Endodermal cell (in vitro differentiated cells): ENCODE measurements at regions not wholly inside any gene's neighbourhood (a gene's known extent, or its start where the extent isn't known, plus 50 kb on each side); places are given as distances from the start of the nearest gene placed in this dataset.

Experiments
- DNase-seq: peaks from one replicate; pipeline ENCODE4 v3.0.0-alpha.2; 2017
- H3K27ac ChIP-seq: 2 replicates; pipeline ENCODE4 v1.5.1; 2013; ENCODE audit warnings: mild to moderate bottlenecking, low read depth, low read length, moderate library complexity
- H3K27me3 ChIP-seq: 2 replicates; pipeline ENCODE4 v1.6.1; 2013; ENCODE audit warnings: mild to moderate bottlenecking, low read length, moderate library complexity; ENCODE audit not compliant: insufficient read depth, control insufficient read depth, poor library complexity, severe bottlenecking
- H3K36me3 ChIP-seq: 2 replicates; pipeline ENCODE4 v1.7.0; 2013; ENCODE audit warnings: mild to moderate bottlenecking, low read length, moderate library complexity; ENCODE audit not compliant: control insufficient read depth, insufficient read depth
- H3K4me1 ChIP-seq: one replicate; pipeline ENCODE4 v1.7.0; 2013; ENCODE audit warnings: low read length; ENCODE audit not compliant: control insufficient read depth, insufficient read depth
- H3K4me3 ChIP-seq: 2 replicates; pipeline ENCODE4 v1.5.1; 2013; ENCODE audit warnings: mild to moderate bottlenecking, low read length, moderate library complexity
- H3K9ac ChIP-seq: 2 replicates; pipeline ENCODE4 v1.6.1; 2013; ENCODE audit warnings: mild to moderate bottlenecking, low read length, moderate library complexity; ENCODE audit not compliant: poor library complexity, severe bottlenecking; ENCODE audit errors: extremely low read depth
- H3K9me3 ChIP-seq: 2 replicates; pipeline ENCODE4 v1.6.1; 2013; ENCODE audit warnings: mild to moderate bottlenecking, low read length, moderate library complexity; ENCODE audit not compliant: control insufficient read depth
- H3K27ac Mint-ChIP-seq: 2 replicates; pipeline ENCODE4 v1.8.0; 2020; ENCODE audit warnings: mixed read lengths
- H3K27me3 Mint-ChIP-seq: 2 replicates; pipeline ENCODE4 v1.8.0; 2021; ENCODE audit warnings: mild to moderate bottlenecking, mixed read lengths; ENCODE audit not compliant: insufficient read depth
- H3K36me3 Mint-ChIP-seq: 2 replicates; pipeline ENCODE4 v1.8.0; 2020; ENCODE audit warnings: low read depth, mixed read lengths
- H3K4me1 Mint-ChIP-seq: 2 replicates; pipeline ENCODE4 v1.8.0; 2020; ENCODE audit warnings: mixed read lengths
- H3K4me3 Mint-ChIP-seq: 2 replicates; pipeline ENCODE4 v1.8.0; 2020; ENCODE audit warnings: mild to moderate bottlenecking, moderate library complexity, mixed read lengths
- H3K9me3 Mint-ChIP-seq: 2 replicates; pipeline ENCODE4 v1.8.0; 2020; ENCODE audit warnings: mild to moderate bottlenecking, mixed read lengths
- CTCF ChIP-seq: fragments of 200-600 bp; sonication (generic); conservative IDR thresholded peaks from 2 replicates; pipeline ENCODE4 v1.5.0; 2021; ENCODE audit warnings: antibody characterized with exemption, mild to moderate bottlenecking
- WGBS, 2 experiments: methylation state at CpG; one replicate each; pipeline versions ENCODE4 v1.1.5 to v1.1.7; 2013; ENCODE audit warnings: missing lambda C conversion rate in 2 of 2, mixed read lengths in 1 of 2; ENCODE audit not compliant: insufficient coverage in 1 of 2, insufficient read length in 1 of 2; 5-methylcytosine and 5-hydroxymethylcytosine counted together

- peaks cover 10% of the 10 kb centered on the region for H3K4me1 ChIP-seq
- no peak overlapping the region for H3K4me3 Mint-ChIP-seq
Measured at GRCh38 chr17:37827905-37828650, 83.2 kb upstream of the HNF1B start.

GRCh38 chr17:37826497-37827430 lies 81.9 kb upstream of the HNF1B start:
- Mint-ChIP-seq H3K4me3 (no peak overlapping the region), H3K36me3 (no peaks in the 10 kb centered on the region), H3K9me3 (no peaks in the 10 kb centered on the region), H3K27ac (no peak overlapping the region), H3K27me3 (no peaks in the 10 kb centered on the region), H3K4me1 (peaks cover 23% of the 10 kb centered on the region)
- 97 to 100% methylated on average over 3 to 4 of the region's 4 CpGs for WGBS, 2 experiments
- Histone ChIP-seq H3K9ac (no peak overlapping the region), H3K4me3 (no peak overlapping the region), H3K27ac (no peak overlapping the region), H3K27me3 (no peaks in the 10 kb centered on the region), H3K4me1 (peaks cover 10% of the 10 kb centered on the region), H3K36me3 (no peaks in the 10 kb centered on the region), H3K9me3 (no peaks in the 10 kb centered on the region)
- DNase-seq = peak; percentile 53
- TF ChIP-seq CTCF = no peak

More at GRCh38 chr17:37827905-37828650, 83.2 kb upstream of the HNF1B start:
- Mint-ChIP-seq H3K4me1 (peaks cover 23% of the 10 kb centered on the region), H3K27me3 (no peaks in the 10 kb centered on the region), H3K36me3 (no peaks in the 10 kb centered on the region), H3K9me3 (no peaks in the 10 kb centered on the region), H3K27ac (no peak overlapping the region)
- Histone ChIP-seq H3K9ac (no peak overlapping the region), H3K4me3 (no peak overlapping the region), H3K9me3 (no peaks in the 10 kb centered on the region), H3K27me3 (no peaks in the 10 kb centered on the region), H3K36me3 (no peaks in the 10 kb centered on the region), H3K27ac (no peak overlapping the region)
- DNase-seq = peak; percentile 34
- WGBS, 2 experiments = 93 to 100% methylated on average over 3 to 5 of the region's 5 CpGs
- no peak for TF ChIP-seq CTCF

- H3K9me3 ChIP-seq = no peaks in the 10 kb centered on the region
- H3K9me3 Mint-ChIP-seq = no peaks in the 10 kb centered on the region
- no peaks in the 10 kb centered on the region for H3K27me3 ChIP-seq
- peaks cover 23% of the 10 kb centered on the region for H3K4me1 Mint-ChIP-seq
- no peak for DNase-seq
- H3K4me3 Mint-ChIP-seq = no peak overlapping the region
- no peaks in the 10 kb centered on the region for H3K36me3 ChIP-seq
- no peak overlapping the region for H3K4me3 ChIP-seq
- no peak overlapping the region for H3K27ac ChIP-seq
- H3K9ac ChIP-seq = no peak overlapping the region
- TF ChIP-seq CTCF = no peak
- no peaks in the 10 kb centered on the region for H3K36me3 Mint-ChIP-seq
- no peak overlapping the region for H3K27ac Mint-ChIP-seq
- peaks cover 10% of the 10 kb centered on the region for H3K4me1 ChIP-seq
- no peaks in the 10 kb centered on the region for H3K27me3 Mint-ChIP-seq
- 95 to 100% methylated on average over 2 of the region's 2 CpGs for WGBS, 2 experiments
Measured at GRCh38 chr17:37825851-37826250, 81.0 kb upstream of the HNF1B start.
